Stomach smooth muscle (tissue), 2 donors: ENCODE measurements at regions not wholly inside any gene's neighbourhood (a gene's known extent, or its start where the extent isn't known, plus 50 kb on each side); places are given as distances from the start of the nearest gene placed in this dataset.

Experiments
- H3K27ac ChIP-seq: one replicate; pipeline ENCODE4 v1.7.0; 2013; ENCODE audit warnings: mild to moderate bottlenecking, low read length, inconsistent platforms
- H3K27me3 ChIP-seq, 2 donors: one replicate each; pipeline ENCODE4 v1.7.0; 2013; ENCODE audit warnings: low read length in 2 of 2; ENCODE audit not compliant: insufficient read depth in 2 of 2, control insufficient read depth in 1 of 2
- H3K36me3 ChIP-seq, 2 donors: one replicate each; pipeline ENCODE4 v1.7.0; 2013; ENCODE audit warnings: low read length in 2 of 2; ENCODE audit not compliant: control insufficient read depth in 2 of 2, insufficient read depth in 2 of 2
- H3K4me1 ChIP-seq: one replicate; pipeline ENCODE4 v1.7.0; 2013; ENCODE audit warnings: low read length; ENCODE audit not compliant: control insufficient read depth, insufficient read depth
- H3K4me3 ChIP-seq, 2 donors: one replicate each; pipeline ENCODE4 v1.7.0; 2013; ENCODE audit warnings: low read length in 2 of 2
- H3K9ac ChIP-seq, 2 donors: one replicate each; pipeline ENCODE4 v1.7.0; 2013; ENCODE audit warnings: low read length in 2 of 2, mild to moderate bottlenecking in 1 of 2
- H3K9me3 ChIP-seq, 2 donors: one replicate each; pipeline ENCODE4 v1.7.0; 2013; ENCODE audit warnings: low read length in 2 of 2; ENCODE audit not compliant: control insufficient read depth in 2 of 2
- donor health status: healthy.
- donor health status: Pancreatic carcinoma.

GRCh38 chr21:27675306-27675705 is 708.4 kb upstream of the ADAMTS5 start:
- Histone ChIP-seq H3K4me3 (no peak overlapping the region), H3K36me3 (no peaks in the 10 kb centered on the region), H3K4me1 (no peaks in the 10 kb centered on the region), H3K9ac (no peak overlapping the region), H3K9me3 (no peaks in the 10 kb centered on the region), H3K27ac (no peak overlapping the region), H3K27me3 (no peaks in the 10 kb centered on the region)

GRCh38 chr21:27674041-27674615 is 707.2 kb upstream of the ADAMTS5 start:
- no peak overlapping the region for H3K4me3 ChIP-seq
- H3K36me3 ChIP-seq, result no peaks in the 10 kb centered on the region
- no peaks in the 10 kb centered on the region for H3K9me3 ChIP-seq
- H3K9ac ChIP-seq, result no peak overlapping the region
- no peaks in the 10 kb centered on the region for H3K27me3 ChIP-seq
- no peaks in the 10 kb centered on the region for H3K4me1 ChIP-seq
- H3K27ac ChIP-seq, result no peak overlapping the region

- H3K27ac ChIP-seq, result no peak overlapping the region
- no peaks in the 10 kb centered on the region for H3K36me3 ChIP-seq
- no peak overlapping the region for H3K9ac ChIP-seq
- H3K4me1 ChIP-seq, result no peaks in the 10 kb centered on the region
- H3K9me3 ChIP-seq, result no peaks in the 10 kb centered on the region
- no peak overlapping the region for H3K4me3 ChIP-seq
- no peaks in the 10 kb centered on the region for H3K27me3 ChIP-seq
Observed at GRCh38 chr21:27673581-27673980, 706.7 kb upstream of the ADAMTS5 start.

GRCh38 chr21:27671207-27671606 is 704.3 kb upstream of the ADAMTS5 start:
- Histone ChIP-seq H3K27me3 (no peaks in the 10 kb centered on the region), H3K9ac (no peak overlapping the region), H3K4me3 (no peak overlapping the region), H3K27ac (no peak overlapping the region), H3K4me1 (no peaks in the 10 kb centered on the region), H3K9me3 (no peaks in the 10 kb centered on the region), H3K36me3 (no peaks in the 10 kb centered on the region)

- no peaks in the 10 kb centered on the region for H3K36me3 ChIP-seq
- H3K9me3 ChIP-seq, result no peaks in the 10 kb centered on the region
- no peaks in the 10 kb centered on the region for H3K4me1 ChIP-seq
Observed at GRCh38 chr21:27653481-27653880, 686.6 kb upstream of the ADAMTS5 start.

GRCh38 chr21:27649762-27650161 is 682.9 kb upstream of the ADAMTS5 start:
- Histone ChIP-seq H3K27me3 (no peaks in the 10 kb centered on the region), H3K9me3 (no peaks in the 10 kb centered on the region), H3K9ac (no peak overlapping the region), H3K36me3 (no peaks in the 10 kb centered on the region), H3K4me3 (no peak overlapping the region), H3K4me1 (no peaks in the 10 kb centered on the region), H3K27ac (no peak overlapping the region)

More at GRCh38 chr21:27653481-27653880, 686.6 kb upstream of the ADAMTS5 start:
- Histone ChIP-seq H3K4me3 (no peak overlapping the region), H3K27me3 (no peaks in the 10 kb centered on the region), H3K27ac (no peak overlapping the region), H3K9ac (no peak overlapping the region)

GRCh38 chr21:27649323-27649722 is 682.4 kb upstream of the ADAMTS5 start:
- no peak overlapping the region for H3K4me3 ChIP-seq
- H3K27me3 ChIP-seq, result no peaks in the 10 kb centered on the region
- no peaks in the 10 kb centered on the region for H3K36me3 ChIP-seq
- H3K9me3 ChIP-seq, result no peaks in the 10 kb centered on the region
- no peaks in the 10 kb centered on the region for H3K4me1 ChIP-seq
- H3K9ac ChIP-seq, result no peak overlapping the region
- H3K27ac ChIP-seq, result no peak overlapping the region

GRCh38 chr21:27648560-27648959 is 681.7 kb upstream of the ADAMTS5 start:
- H3K27me3 ChIP-seq, result no peaks in the 10 kb centered on the region
- H3K36me3 ChIP-seq, result no peaks in the 10 kb centered on the region
- no peak overlapping the region for H3K4me3 ChIP-seq
- H3K9me3 ChIP-seq, result no peaks in the 10 kb centered on the region
- H3K27ac ChIP-seq, result no peak overlapping the region
- H3K9ac ChIP-seq, result no peak overlapping the region
- H3K4me1 ChIP-seq, result no peaks in the 10 kb centered on the region

GRCh38 chr21:27647921-27648320 is 681.0 kb upstream of the ADAMTS5 start:
- no peaks in the 10 kb centered on the region for H3K36me3 ChIP-seq
- H3K4me3 ChIP-seq, result no peak overlapping the region
- no peaks in the 10 kb centered on the region for H3K4me1 ChIP-seq
- no peak overlapping the region for H3K9ac ChIP-seq
- H3K27me3 ChIP-seq, result no peaks in the 10 kb centered on the region
- no peaks in the 10 kb centered on the region for H3K9me3 ChIP-seq
- no peak overlapping the region for H3K27ac ChIP-seq

- no peak overlapping the region for H3K27ac ChIP-seq
- H3K4me1 ChIP-seq, result no peaks in the 10 kb centered on the region
- no peaks in the 10 kb centered on the region for H3K36me3 ChIP-seq
- H3K9me3 ChIP-seq, result no peaks in the 10 kb centered on the region
- no peak overlapping the region for H3K9ac ChIP-seq
- no peaks in the 10 kb centered on the region for H3K27me3 ChIP-seq
- H3K4me3 ChIP-seq, result no peak overlapping the region
Observed at GRCh38 chr21:27647401-27647800, 680.5 kb upstream of the ADAMTS5 start.

- Histone ChIP-seq H3K4me3 (no peak overlapping the region), H3K9me3 (no peaks in the 10 kb centered on the region), H3K36me3 (no peaks in the 10 kb centered on the region), H3K27me3 (no peaks in the 10 kb centered on the region), H3K27ac (no peak overlapping the region), H3K4me1 (no peaks in the 10 kb centered on the region), H3K9ac (no peak overlapping the region)
Observed at GRCh38 chr21:27646691-27647090, 679.8 kb upstream of the ADAMTS5 start.
